ENCODE measurements at regions not wholly inside any gene's neighbourhood (a gene's known extent, or its start where the extent isn't known, plus 50 kb on each side); places are given as distances from the start of the nearest gene placed in this dataset.

DNA sequence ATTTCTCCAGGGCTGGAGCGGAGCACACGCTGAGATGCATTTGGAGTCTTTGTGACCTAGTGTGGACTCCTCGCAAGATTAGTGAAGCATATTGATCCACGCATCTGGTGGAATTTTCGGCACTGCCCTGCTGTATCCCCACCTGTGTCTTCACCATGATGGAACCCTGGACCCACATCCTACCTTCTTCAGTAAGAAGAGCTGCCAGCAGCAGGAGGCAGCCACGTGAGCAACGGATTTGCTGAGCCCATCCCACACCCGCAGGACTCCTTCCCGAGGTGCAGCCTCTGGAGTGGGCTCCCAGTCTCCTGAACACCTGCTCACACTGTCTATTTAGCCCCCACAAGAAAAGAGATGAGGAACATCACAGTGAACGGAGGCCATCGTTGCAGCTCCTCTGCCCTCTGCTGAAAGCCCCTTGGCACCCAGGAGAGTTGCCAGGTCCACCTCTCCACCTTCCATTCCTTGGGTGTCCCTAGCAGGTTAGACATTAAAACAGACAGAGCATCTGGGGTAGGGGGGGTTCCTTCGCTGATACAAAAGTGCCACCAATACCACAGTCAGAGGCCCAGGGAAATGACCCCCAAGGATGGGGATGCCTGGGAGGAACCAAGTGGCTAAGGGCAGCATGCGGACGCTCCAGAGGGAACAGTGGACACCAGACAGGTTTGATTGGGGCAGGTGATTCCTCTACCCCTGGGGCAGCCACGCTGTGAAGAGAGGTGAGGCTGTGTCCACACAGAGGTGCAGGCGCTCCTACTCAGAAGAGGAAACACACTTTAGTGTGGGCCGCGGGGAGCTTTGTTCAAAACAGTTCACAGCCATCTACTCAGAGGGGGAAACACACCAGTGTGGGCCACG lies 302.8 kb upstream of the SALL3 start:
- no peak for DNase-seq (ENCODE audit: low spot score)

DNA sequence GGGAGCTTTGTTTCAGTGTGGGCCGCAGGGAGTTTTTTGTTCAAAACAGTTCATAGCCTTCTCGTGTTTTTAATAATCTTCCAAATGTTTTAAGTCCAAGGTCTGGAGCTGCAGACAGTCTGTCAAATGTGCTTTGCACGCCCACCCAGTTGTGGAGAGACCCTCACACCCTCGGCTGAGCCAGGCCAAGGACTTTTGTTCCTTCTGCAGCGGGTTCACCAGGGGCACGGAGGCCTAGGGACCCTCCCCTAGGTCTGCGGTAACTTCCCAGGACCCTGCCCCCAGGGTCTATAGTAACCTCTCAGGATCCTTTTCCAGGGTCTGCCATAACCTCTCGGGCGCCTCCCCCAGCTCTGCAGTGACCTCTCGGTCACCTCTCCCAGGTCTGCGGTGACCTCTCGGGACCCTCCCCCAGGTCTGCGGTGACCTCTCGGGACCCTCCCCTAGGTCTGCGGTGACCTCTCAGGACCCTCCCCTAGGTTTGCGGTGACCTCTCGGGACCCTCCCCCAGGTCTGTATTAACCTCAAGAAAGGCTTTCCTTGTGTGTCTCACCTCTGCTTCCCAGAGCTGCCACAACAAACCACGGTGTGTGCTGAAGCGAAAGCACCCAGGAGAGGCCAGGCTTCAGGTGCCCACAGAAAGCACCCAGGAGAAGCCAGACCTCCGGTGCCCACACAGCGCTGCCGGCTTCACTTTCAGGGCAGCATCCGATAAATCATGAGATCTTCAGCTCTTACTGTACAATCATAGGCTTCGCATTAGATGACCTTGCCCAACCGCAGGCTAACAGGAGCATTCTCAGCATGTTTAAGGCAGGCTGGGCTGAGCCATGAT lies 301.9 kb upstream of the SALL3 start:
- no peak for DNase-seq (ENCODE audit: low spot score)

- DNase-seq (ENCODE audit: low spot score): no peak
Observed at GRCh38 chr18:78678318-78678695, 301.3 kb upstream of the SALL3 start.

GRCh38 chr18:78679031-78679430 lies 300.6 kb upstream of the SALL3 start:
- DNase-seq (ENCODE audit: low spot score): no peak

DNA sequence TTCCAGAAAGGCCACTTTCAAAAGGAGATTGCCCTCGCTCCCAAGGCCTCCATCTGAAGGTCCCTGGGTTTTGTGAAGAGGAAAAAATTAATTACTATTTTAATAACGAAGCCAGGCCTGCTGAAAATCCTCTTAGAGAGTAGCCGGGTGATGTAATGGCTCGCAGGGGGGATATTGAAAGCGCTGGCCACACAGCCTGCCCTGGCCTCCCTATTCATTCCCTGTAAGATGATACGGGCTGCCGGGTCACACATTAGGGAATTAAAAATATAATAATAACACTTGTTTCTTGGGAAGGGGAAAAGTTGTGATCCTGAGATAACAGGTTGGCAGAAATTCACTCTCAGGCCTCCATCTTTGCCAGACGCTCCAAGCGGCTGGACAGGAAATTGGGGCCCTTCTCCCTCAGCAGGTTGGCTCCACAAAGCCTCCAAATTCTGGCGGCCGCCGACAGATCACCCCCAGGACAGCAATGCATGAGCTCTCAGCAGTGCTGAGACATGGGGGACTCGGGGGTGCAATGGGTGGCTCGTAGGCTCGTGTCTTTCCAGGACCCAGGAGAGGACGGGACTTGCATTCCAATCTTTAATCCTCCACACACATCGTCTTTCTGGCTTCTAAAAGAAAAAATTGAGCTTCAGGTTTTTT lies 299.9 kb upstream of the SALL3 start:
- DNase-seq (ENCODE audit: low spot score): no peak

DNA sequence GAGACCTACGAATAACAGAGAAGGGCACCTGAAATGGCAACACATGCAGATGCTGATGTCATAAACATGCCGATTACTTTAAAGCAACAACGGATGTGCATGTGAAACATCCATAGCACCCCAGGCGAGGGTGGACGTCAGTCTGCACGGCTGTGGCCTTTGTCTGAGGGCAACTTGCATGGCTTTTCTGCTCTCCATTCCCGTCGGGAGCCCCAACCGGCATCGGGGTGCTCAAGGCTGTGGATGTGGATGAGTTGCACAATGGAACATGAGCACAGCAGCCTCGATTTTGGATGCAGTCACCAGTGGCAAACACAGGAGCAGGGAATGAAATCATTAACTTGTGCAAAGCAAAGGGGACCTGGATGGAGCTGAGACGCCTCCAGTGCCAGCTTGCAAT lies 298.2 kb upstream of the SALL3 start:
- DNase-seq (ENCODE audit: low spot score): no peak

DNA sequence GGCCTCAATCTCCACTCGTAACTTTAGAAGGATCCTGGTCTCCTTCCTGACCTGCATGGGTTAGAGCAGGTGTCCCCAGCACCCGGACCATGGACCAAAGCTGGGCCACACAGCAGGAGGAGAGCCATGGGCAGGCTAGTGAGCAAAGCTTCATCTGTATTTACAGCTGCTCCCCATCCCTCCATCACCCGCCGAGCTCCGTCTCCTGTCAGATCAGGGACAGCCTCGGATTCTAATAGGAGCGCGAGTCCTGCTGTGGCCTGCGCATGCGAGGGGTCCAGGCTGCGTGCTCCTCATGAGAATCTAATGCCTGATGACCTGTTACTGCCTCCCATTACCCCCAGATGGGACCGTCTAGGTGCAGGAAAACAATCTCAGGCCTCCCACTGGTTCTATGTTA lies 297.7 kb upstream of the SALL3 start:
- no peak for DNase-seq (ENCODE audit: low spot score)

- DNase-seq (ENCODE audit: low spot score): no peak
Observed at GRCh38 chr18:78682716-78683115, 296.9 kb upstream of the SALL3 start.

GRCh38 chr18:78683191-78684010 lies 296.2 kb upstream of the SALL3 start:
- DNase-seq (ENCODE audit: low spot score): no peak

GRCh38 chr18:78685250-78685979 lies 294.2 kb upstream of the SALL3 start:
- no peak for DNase-seq (ENCODE audit: low spot score)

DNA sequence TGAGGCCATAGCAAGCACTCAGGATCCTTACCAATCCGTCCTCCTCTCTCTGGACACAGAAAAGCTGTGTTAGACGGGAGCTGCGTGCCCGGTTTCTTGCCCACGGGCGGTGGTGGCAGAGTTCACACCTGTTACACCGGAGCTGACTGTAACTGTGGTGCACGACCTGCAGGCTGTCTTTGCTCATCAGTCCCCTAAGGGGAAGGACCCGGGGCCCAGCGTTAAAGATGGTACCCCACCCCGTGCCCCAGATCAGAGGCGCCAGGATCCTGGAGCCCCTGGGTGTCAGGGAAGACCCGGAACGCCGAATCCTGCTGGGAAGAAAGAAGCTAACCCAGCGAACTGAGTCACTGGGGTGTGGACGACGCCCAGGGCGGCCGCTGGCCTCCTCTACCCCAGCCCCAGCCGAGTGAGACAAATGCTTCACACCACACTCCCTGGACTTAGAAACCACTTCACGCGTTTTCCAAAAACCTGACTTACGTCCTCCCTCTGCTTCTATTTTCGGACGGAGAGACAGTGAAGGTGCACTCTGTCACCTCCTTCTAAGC lies 293.6 kb upstream of the SALL3 start:
- no peak for DNase-seq (ENCODE audit: low spot score)

DNA sequence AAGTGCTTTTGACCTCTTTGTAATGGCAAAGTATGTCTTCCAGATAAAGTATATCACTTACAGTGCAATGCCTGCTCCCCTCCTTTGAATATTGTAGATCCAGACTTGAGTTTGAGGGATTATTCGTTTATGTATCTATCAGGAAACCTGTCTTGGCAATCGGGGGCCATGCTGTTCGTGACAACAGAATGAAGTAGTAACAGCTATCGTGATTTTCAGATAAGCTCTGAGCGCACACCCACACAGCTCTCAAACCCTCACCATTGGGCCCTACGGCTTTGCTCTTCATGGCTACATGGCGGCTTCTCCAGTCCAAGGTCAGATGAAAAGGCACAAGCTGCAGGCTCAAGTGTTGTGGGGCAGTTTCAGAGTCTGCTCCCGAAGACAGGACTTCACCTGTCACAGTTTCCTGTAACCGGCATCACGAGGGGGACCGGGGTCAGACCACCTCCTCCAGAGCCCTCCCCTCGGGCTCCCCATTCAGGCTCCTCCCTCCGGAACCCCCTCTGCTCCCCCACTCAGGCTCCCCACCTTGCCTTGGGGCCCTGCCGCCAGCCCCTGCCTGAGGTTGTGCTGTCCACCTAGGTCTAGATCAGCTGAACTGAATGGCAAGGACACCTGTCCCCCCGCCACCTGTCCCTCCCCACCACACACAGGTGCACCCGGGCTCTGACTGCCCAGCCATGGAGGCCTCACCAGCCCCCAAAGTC lies 292.5 kb upstream of the SALL3 start:
- no peak for DNase-seq (ENCODE audit: low spot score)

DNA sequence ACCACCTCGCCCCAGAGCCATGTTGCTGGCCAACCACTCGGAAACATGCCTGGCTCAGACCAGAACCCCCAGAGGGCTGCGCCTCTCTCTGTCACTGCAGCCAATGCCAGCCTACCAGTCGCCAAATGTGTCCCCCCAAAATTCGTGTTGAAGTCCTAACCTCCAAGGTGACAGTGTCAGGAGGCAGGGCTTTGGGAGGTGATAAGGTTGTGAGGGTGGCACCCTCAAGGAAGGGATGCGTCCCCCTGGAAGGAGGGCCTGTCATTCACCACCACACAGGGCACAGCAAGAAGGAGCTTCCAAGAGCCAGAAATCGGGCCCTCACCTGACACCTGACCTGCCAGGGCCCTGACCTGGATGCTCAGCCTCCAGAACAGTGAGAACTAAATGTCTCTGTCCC lies 291.9 kb upstream of the SALL3 start:
- no peak for DNase-seq (ENCODE audit: low spot score)

- DNase-seq (ENCODE audit: low spot score): no peak
Observed at GRCh38 chr18:78688249-78688648, 291.4 kb upstream of the SALL3 start.

DNA sequence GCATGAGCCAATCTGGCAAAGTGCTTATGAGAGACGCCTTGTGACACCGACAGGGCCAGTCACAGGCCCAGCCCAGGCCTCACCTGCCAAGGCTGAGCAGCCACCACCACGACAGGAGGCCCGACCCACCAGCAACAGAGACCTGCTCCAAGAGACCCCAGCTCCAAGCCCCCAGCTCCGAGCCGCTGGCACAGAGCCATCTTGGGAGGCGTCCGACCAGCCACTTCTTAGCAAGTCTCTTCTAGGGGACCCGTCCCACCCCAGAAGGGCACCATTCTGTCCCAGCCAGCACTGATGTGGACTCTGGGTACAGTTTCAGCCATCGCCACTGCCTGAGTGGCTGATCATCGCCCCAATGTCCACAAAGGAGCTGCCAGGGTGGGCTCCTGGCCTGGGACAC lies 290.7 kb upstream of the SALL3 start:
- DNase-seq (ENCODE audit: low spot score): no peak

- no peak for DNase-seq (ENCODE audit: low spot score)
Observed at GRCh38 chr18:78689606-78690005, 290.0 kb upstream of the SALL3 start.

GRCh38 chr18:78692105-78692504 lies 287.5 kb upstream of the SALL3 start:
- no peak for DNase-seq (ENCODE audit: low spot score)

- no peak for DNase-seq (ENCODE audit: low spot score)
Observed at GRCh38 chr18:78693429-78693828, 286.2 kb upstream of the SALL3 start.

GRCh38 chr18:78696698-78697435 lies 282.8 kb upstream of the SALL3 start:
- no peak for DNase-seq (ENCODE audit: low spot score)

All from H4 (cell line).